IPS DF 4.7 (cell line): ENCODE measurements at regions not wholly inside any gene's neighbourhood (a gene's known extent, or its start where the extent isn't known, plus 50 kb on each side); places are given as distances from the start of the nearest gene placed in this dataset.
"Not testable (repeated sequence)": the region's sequence is repeated elsewhere in the genome, so short reads cannot be mapped to it uniquely, and the experiment has no call there.

Experiments used
- DNase-seq: peaks from one replicate; pipeline ENCODE4 v3.0.0-alpha.2; 2013; ENCODE audit warnings: low spot score; ENCODE audit errors: extremely low read depth

DNA sequence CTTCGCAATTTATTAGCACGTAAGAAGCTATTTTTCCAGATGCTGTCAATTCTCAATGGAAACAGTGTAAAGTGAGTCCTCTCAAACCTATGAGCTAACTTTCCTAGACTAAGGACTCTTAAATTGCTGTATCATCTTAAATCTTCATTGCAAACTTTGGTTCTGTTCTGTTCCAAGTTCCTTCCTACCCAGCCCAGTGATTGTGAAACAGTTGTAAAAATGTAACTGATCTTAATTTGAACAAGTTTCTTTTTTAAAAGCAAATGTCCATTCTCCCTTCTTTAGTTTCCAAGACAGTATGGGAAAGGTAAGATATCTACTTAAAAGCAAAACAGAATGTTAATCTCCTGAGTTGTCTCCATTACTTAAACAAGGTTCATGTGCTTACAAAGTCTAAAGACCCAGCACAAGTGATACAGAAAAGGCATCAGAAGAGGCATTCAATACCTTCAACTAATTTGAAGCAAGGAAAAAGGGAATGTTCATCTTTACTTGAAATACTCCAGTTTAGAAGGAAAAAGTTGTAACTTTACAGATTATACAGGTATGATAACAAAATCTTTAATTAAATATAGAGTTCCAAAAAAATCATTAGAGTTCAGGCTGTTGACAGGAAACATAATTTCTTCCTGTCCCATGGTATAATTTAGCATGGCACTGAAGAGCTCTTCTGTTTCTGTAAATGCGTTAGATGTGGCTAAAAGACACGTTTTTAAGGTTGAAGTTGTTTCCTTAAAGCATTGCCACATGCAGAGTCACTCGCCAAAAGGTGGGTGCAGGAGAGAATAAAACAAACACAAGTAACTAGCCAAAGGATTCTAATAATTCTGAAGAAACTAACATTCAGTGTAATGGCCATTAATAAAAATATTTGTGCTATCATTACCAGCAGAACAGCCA, 101.5 kb upstream of the USP15 start:
- no peak for DNase-seq

DNA sequence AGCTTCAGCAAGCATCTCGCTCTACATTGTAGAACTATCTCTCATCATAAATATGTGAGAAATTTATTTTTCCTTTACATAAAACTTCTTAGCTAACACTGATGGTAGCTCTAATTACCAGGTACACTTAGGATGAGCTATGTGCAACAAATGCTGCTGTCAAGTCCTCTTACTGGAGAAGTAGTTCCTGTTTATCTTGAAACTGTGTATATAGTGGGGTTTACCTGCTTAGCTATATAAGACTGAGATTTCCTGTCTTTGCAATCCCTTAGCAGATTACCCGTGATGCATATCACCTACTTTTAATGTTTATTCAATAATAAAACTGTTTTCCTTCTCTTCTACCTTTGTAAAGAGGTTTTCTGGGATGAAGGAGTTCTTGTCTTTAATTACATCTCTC, 98.0 kb upstream of the USP15 start:
- no peak for DNase-seq

DNA sequence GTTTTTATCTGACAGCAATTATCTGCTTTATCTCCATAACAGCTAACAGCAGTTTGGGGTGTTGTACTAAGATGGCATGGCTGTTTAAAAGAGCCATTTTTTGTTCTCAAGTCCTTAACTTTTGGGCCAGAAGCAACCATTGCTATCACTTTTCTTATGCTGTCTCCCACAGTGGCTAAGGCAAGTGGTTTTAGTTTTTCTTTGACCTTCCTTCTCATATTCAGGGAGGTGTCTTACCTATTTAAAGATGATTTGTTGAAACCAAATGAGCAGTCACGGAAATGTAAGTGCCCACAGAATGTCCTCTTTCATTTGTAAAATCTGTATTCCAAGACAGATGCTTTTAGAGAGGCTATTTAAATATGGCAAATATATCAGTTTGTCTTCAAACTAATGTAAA, 96.8 kb upstream of the USP15 start:
- DNase-seq, result no peak

DNA sequence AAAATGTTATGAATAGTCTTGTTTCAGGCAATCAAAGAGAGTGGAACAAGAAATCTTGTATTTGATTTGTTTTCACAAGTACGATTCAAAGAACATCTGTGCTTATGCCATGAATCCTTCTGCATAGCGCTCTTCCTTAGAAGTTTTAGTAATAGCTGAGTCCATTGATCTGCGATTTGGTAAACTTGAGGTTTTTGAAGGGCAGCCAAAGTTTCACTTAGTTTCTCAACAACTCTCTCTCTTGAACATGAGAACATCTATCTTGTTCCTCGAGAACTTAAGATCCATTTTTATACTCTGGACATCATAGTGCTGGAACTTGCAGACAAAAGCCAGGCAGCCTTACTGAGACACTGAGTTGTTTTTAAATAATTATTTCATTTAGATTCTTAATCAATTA, 96.2 kb upstream of the USP15 start:
- DNase-seq, result no peak

DNA sequence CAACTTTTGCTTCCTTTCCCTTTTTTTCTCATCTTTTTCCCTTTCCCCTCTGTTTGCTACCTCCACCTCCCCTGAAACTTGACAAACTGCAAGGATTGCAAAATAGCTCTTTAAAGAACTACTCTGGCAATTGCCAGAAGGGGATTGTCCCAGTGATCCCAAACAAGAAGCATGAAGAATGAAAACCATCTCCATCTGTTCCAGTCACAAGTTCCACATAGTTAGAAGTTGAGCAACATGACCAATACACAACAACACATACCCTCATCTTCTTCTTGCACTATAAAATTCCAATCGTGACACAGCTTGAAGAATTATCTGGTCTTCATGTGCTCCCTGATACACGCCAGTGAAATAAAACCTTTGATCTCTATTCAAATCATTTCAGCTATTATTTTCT, 93.7 kb upstream of the USP15 start:
- DNase-seq, result no peak

DNA sequence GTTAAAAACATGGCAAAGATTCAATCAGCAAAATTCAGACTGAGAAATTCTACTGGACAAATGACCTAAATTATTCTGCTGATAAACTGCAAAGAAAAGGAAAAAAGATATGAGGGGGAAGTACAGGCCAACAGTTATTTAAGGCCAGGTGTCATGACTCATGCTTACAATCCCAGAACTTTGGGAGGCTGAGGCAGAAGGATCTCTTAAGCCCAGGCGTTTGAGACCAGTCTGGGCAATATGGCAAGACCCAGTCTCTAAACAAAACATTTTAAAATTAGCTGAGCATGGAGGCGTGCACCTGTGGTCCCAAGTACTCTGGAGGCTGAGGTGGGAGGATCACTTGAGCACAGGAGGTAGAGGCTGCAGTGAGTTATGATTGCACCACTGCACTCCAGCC, 91.8 kb upstream of the USP15 start:
- DNase-seq, result no peak

DNA sequence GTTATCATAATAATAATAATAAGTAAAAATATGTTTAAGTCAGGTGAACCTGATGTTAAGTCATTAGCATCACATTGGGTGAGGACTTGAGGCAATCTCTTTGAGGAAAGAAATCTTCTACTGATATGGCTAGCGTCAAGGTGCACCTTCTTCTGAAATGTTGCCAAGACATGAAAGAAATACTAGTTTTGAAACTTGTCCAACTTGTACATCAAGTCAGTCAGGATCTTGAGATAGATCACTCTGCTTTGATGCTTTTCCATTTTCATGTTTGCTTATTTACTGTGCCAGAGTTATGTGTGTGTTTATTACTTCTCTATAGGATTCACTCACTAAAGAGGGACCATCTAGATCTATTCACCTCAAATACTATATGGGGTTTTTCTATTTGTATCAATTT, 90.0 kb upstream of the USP15 start:
- no peak for DNase-seq

DNA sequence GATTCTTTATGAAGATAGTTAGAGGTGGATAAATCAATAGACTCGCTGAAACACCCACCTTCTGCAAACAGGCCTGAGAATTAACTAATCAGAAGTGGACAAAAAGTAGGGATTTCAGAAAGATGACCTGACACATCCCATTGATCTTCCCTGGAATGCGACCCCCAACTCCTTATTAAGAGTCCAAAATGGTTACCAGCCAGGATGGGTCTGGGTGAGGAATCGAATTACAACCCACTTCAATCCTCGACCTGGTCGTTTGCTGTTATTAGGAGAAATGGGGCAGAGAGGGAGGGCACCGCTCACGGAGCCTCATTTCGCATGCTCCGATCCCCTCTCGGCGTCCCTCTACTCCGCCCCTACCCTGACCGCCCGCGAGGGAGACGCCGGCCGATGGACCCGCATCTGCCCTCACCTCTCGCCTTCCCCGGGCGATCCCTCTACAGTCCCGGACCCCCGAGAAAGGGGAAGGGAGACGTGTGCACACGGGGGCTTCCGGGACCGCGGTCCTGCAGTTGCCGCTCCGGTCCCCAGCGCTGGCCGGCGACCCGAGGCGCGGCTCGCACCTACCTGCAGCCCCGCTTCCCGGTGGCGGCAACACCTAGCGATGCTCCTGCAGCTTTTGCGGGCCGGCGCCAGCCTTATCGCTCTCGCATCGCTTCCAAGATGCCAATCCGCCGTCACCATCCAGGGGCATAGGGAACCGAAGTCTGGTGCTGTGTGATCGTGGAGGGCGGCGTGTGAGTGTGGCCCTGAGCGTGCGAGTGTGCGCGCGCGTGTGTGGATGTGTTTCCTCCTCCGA, 69.3 kb upstream of the USP15 start:
- DNase-seq, result no peak

DNA sequence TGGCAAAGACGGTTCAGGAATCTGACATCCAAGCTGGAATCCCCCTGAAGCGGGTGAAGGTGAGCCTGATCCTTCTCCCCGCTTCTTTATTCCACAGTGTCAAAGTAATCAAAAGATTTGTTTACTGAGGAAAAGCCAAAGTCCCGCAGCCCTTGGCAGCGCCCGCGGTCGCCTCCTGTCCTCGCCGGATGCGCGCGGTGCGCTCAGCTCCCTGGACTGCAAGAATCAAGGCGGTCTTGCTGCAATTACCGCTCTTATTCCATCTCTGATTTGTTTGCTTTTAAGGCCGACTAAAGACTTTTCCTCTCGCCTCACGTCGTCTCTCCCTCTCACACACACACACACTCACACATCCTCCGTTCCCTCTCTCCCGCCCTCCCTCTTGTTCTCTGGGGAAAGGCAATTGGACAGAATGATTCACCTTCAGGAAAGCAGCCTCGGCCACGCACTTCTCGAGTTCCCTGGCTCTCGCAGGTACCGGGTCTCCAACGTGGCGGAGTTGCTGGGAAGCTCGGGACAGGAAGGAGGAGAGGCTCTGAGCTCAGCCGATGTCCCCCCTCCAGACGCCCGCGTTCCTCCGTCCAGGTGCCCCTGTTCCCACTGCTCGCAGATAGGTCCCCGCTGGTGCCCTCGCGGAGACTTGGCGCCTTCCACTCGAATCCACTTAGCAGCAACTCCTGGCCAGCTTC, 68.6 kb upstream of the USP15 start:
- no peak for DNase-seq

DNA sequence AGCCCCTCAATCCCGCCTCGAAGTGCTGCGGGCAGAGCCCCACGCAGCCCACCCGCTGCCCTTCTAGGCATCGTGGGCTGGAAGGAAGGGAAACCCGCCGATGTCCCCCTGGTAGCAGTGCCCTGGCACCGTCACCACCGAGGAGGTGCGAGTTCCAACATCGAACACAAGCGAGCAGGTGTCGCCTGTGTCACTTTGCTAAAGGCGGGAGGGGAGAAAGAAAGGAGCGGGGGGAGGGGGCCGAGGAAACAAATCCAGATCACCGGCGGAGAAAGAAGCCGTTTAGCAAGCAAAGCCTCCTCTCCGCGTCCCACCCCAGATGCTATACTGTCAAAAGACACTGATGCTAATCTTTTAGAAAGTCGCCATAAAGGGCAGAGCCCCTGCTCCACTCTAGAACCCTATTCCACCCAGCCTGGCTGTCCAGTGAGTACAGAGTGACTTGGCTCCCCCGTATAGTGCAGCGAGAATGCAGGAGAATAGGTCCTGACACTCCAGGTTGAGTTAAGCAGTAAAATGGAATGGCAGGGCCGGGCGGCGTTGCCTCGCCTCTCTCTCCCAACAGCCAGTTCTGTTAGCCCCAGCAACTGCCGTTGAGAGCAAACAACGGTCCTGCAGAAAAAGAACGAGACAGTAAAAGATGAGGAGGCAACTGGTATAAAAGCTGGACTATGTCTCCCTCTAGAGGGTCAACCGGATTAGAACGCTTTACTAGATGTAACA, 67.9 kb upstream of the USP15 start:
- DNase-seq, result peak; percentile 84

DNA sequence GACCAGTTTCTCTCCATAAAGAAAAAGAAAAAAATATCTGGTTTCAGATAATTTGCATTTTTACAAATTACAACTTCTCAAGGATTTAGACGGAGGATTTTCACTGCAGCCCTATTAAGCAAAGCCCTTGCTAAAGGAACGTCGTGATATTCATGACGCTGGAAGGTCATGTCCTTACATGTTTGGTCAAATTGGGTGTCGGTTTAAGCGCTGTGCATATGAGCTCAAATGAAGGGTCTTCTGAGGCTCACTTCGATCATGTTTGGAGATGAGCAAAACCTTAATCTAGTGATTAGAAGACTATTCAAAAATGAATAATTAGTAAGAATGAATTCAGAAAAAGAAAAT, 67.3 kb upstream of the USP15 start:
- no peak for DNase-seq

DNA sequence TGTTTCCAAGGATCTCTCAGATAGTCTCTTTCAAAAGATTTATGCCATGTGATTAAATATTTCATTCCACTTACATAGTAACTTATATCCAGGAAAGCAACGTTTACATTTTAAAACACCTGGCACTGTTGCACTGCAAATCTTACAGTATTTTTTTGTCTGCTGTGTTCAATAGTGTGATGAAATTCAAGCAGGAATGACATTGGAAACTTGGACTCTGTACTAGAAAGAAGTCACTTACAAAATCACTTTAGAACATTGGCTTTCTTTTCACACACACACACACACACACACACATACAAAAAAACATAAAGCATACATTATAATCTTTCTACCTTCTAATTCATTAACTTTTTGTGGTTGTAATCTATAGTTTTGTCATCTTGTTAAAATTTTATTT, 66.2 kb upstream of the USP15 start:
- no peak for DNase-seq

DNA sequence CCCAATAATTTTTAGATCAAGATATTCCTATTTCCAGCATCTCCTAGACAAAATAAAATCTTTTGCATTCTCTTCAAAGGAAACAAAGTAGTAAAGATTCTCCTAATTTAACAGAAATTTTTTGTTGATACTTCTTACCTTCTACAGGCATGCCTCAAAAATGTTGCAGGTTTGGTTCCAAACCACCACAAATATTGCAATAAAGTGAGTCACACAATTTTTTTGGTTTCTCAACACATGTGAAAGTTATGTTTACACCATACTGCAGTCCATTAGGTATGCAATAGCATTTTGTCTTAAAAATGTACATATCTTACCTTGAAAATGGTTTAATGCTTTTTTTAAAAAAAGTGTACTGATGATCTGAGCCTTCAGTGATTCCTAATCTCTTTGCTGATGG, 65.6 kb upstream of the USP15 start:
- DNase-seq, result no peak

DNA sequence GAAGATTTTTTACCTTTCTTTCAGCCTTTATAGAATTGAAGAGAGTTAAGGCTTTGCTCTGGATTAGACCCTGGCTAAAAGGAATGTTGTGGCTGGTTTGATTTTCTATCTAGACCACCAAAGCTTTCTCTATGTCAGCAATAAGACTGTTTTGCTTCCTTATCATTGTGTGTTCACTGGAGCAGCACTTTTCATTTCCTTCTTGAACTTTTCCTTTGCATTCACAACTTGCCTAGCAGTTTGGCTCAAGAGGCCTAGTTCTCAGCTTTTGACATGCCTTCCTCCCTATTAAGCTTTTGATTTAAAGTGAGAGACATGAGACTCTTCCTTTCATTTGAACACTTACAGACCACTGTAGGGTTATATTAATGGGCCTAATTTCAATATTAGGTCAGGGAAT, 64.1 kb upstream of the USP15 start:
- no peak for DNase-seq

DNA sequence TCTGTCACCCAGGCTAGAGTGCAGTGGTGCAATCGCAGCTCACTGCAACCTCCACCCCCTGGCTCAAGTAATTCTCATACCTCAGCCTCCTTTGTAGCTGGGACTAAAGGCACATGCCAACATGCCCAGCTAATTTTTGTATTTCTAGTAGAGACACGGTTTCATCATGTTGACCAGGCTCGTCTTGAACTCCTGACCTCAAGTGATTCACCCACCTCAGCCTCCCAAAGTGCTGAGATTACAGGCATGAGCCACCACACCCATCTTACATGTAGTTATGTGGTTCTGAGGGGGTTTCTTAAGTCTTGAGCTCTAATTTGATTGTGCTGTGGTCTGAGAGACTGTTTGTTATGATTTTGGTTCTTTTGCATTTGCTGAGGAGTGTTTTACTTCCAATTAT, 57.3 kb upstream of the USP15 start:
- DNase-seq, result not testable (repeated sequence)

DNA sequence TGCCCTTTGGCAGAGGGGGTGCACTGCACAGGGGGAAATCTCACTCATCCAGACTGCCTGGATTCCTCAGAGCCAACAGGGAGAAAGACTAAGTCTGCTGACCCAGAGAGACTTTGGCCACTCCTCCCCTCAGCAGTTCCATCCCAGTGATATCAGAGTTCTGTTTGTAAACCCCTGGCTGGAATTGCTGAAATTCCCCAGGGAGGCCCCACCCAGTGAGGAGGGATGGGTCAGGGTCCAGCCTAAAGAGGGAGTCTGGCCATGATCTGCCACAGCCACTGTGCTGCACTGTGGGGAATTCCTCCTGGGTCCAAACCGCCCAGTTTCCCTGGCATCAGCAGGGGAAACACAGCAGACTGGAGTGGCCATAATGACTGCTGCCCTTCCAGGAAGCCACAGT, 54.9 kb upstream of the USP15 start:
- no peak for DNase-seq

DNA sequence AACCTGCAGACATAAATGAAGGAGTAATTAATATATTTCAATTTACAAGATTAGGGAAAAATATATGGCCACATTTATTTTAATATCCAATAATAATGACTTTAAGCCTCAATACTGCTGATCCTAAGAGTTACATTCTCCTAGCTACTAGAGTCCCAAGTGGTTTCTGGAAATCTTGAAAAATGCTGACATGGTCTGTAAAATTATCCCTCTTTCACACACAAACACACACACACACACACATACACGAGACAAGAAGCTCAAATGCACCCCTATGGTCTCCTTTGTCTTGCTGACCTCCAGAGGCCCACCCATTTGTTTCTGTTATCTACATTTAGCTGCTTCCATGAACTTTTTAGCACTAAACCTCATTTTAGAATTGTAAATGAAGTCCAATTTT, 53.0 kb upstream of the USP15 start:
- no peak for DNase-seq
